Tibial nerve (tissue), 4 donors: ENCODE measurements at regions not wholly inside any gene's neighbourhood (a gene's known extent, or its start where the extent isn't known, plus 50 kb on each side); places are given as distances from the start of the nearest gene placed in this dataset.

ENCODE experiments used
- DNase-seq, 2 donors: peaks; one replicate each; pipeline ENCODE4 v3.0.0-alpha.2; 2019; ENCODE audit warnings: low spot score in 2 of 2
- H3K27ac ChIP-seq, 4 donors: fragments of 200-600 bp; sonication (generic) in 3 of 4; one replicate each; pipeline ENCODE4 v1.5.1; 2017 to 2019; ENCODE audit warnings: mild to moderate bottlenecking in 1 of 4
- H3K27me3 ChIP-seq, 2 donors: fragments of 200-600 bp; sonication (generic) in 1 of 2; one replicate each; pipeline versions ENCODE4 v1.5.1 to v1.6.0; 2017 to 2019
- H3K36me3 ChIP-seq, 3 donors: fragments of 200-600 bp; sonication (generic); one replicate each; pipeline ENCODE4 v1.5.1; 2018 to 2019
- H3K4me1 ChIP-seq, 4 donors: fragments of 200-600 bp; sonication (generic) in 3 of 4; one replicate each; pipeline ENCODE4 v1.5.1; 2017 to 2019
- H3K4me3 ChIP-seq, 4 donors: fragments of 200-600 bp; sonication (generic) in 3 of 4; one replicate each; pipeline ENCODE4 v1.5.1; 2017 to 2019; ENCODE audit warnings: mild to moderate bottlenecking in 1 of 4, moderate library complexity in 1 of 4
- H3K9me3 ChIP-seq, 4 donors: fragments of 200-600 bp; sonication (generic) in 3 of 4; one replicate each; pipeline ENCODE4 v1.5.1; 2017 to 2019
- CTCF ChIP-seq, 5 experiments: fragments of 200-600 bp in 3 of 5; fragments of 450-650 bp in 2 of 5; sonication (generic) in 3 of 5; IDR thresholded peaks; one replicate each; pipeline ENCODE4 v1.5.1; 2016 to 2019; ENCODE audit warnings: antibody characterized with exemption in 5 of 5, mild to moderate bottlenecking in 3 of 5, moderate library complexity in 2 of 5
- EP300 ChIP-seq, 2 donors: sonication (generic); formaldehyde crosslinking; IDR thresholded peaks; one replicate each; pipeline ENCODE4 v1.6.1; 2017; ENCODE audit warnings: antibody characterized with exemption in 2 of 2, mild to moderate bottlenecking in 1 of 2
- POLR2A ChIP-seq, 2 donors: fragments of 450-650 bp; IDR thresholded peaks; one replicate each; pipeline ENCODE4 v1.6.1; 2017; ENCODE audit warnings: antibody characterized with exemption in 2 of 2, mild to moderate bottlenecking in 2 of 2, moderate library complexity in 2 of 2
- WGBS, 2 donors: methylation state at CpG; one replicate each; pipeline ENCODE4 v1.1.5; 2018; 5-methylcytosine and 5-hydroxymethylcytosine counted together

- 91 to 95% methylated on average over 5 of the region's 5 CpGs for WGBS, 2 donors
- TF ChIP-seq POLR2A (IDR thresholded peaks at IDR 0.05) (no peak), EP300 (IDR thresholded peaks at IDR 0.05) (no peak), CTCF (IDR thresholded peaks at IDR 0.05) (no peak)
- H3K27ac ChIP-seq: no peak overlapping the region
These were observed 323.5 kb downstream of the UACA start for GRCh38 chr15:70439880-70440279.

DNA sequence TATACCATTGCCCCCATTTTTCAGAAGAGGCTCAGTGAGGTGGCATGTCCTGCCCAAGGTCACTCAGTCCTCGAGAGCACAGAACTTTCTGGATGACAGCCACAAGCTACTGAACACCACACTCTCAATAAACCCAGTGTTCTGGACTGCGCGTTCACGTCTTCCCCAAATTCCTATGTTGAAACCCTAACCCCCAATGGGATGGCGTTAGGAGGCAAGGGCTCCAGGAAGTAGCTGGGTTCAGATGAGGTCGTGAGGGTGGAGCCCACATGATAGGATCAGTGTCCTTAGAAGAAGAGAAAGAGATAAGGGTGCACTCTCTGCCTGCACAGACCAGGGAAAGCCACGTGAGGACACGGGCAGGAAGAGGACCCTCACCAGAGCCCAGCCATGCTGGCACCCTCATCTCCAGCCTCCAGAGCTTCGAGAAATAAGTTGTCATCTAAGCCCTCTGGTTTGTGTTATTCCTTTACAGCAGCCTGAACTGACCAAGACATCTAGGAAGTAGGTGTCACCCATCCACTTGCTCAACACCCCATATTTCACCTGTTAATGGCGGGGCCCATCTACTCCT lies 324.0 kb downstream of the UACA start:
- Histone ChIP-seq H3K9me3 (no peaks in the 10 kb centered on the region), H3K4me1 (peaks cover 0 to 2% (median under 1%) of the 10 kb centered on the region in 4 donors), H3K27me3 (no peaks in the 10 kb centered on the region), H3K4me3 (no peak overlapping the region), H3K36me3 (no peaks in the 10 kb centered on the region), H3K27ac (no peak overlapping the region)
- no peak for DNase-seq
- TF ChIP-seq CTCF (IDR thresholded peaks at IDR 0.05): no peak
- TF ChIP-seq POLR2A (IDR thresholded peaks at IDR 0.05): no peak
- no peak for TF ChIP-seq EP300 (IDR thresholded peaks at IDR 0.05)
- WGBS, 2 donors: 65 to 72% methylated on average over 10 of the region's 10 CpGs

More at GRCh38 chr15:70439880-70440279, 323.5 kb downstream of the UACA start:
- H3K27me3 ChIP-seq: no peaks in the 10 kb centered on the region
- H3K36me3 ChIP-seq: no peaks in the 10 kb centered on the region
- no peak for DNase-seq
- H3K4me1 ChIP-seq: no peaks in the 10 kb centered on the region
- H3K9me3 ChIP-seq: no peaks in the 10 kb centered on the region
- no peak overlapping the region for H3K4me3 ChIP-seq

- no peak for DNase-seq
- no peaks in the 10 kb centered on the region for H3K9me3 ChIP-seq
- TF ChIP-seq POLR2A (IDR thresholded peaks at IDR 0.05) (no peak), EP300 (IDR thresholded peaks at IDR 0.05) (no peak), CTCF (IDR thresholded peaks at IDR 0.05) (no peak)
- H3K27me3 ChIP-seq: no peaks in the 10 kb centered on the region
- H3K4me3 ChIP-seq: no peak overlapping the region
- H3K27ac ChIP-seq: no peak overlapping the region
- H3K4me1 ChIP-seq: peaks cover 0 to 7% (median 2%) of the 10 kb centered on the region in 4 donors
- 76 to 80% methylated on average over 7 to 11 of the region's 11 CpGs for WGBS, 2 donors
- H3K36me3 ChIP-seq: no peaks in the 10 kb centered on the region
These were observed 324.6 kb downstream of the UACA start for GRCh38 chr15:70438776-70439175.

DNA sequence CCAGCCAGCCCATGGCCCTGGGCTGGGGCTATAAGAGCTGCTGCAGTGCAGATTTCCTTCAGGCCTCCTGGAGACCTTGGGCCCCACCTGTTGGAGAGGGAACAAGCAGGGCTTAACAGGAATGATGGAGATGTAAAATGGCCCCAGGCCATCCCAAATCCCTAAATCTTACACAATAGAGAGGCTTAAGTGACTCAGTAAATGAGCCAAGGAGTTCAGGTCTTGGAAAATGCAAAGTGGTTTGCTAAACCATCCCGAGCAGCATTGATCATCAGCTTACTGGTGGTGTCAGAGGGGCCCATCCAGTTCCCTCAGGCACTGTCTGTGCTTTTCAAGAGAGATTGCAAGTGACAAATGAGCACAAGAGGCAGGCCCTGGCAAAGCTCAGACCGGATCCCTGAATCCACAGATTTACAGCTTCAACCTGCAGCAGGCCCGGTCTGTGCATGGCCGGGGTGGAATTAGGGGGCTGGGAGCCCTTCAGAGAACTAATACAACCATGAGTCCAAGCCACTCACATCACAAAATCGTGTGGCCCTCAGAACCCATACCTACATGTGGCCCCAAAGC lies 325.4 kb downstream of the UACA start:
- H3K9me3 ChIP-seq: no peaks in the 10 kb centered on the region
- no peak for DNase-seq
- no peaks in the 10 kb centered on the region for H3K36me3 ChIP-seq
- WGBS, 2 donors: 90 to 91% methylated on average over 5 of the region's 5 CpGs
- no peak overlapping the region for H3K4me3 ChIP-seq
- no peak overlapping the region for H3K27ac ChIP-seq
- TF ChIP-seq EP300 (IDR thresholded peaks at IDR 0.05) (no peak), POLR2A (IDR thresholded peaks at IDR 0.05) (no peak), CTCF (IDR thresholded peaks at IDR 0.05) (no peak)
- no peaks in the 10 kb centered on the region for H3K27me3 ChIP-seq
- peaks cover 0 to 7% (median 2%) of the 10 kb centered on the region in 4 donors for H3K4me1 ChIP-seq

- 95 to 97% methylated on average over 6 of the region's 6 CpGs for WGBS, 2 donors
- Histone ChIP-seq H3K9me3 (no peaks in the 10 kb centered on the region), H3K4me1 (peaks cover 0 to 7% (median 2%) of the 10 kb centered on the region in 4 donors), H3K27ac (no peak overlapping the region), H3K4me3 (no peak overlapping the region), H3K27me3 (no peaks in the 10 kb centered on the region), H3K36me3 (no peaks in the 10 kb centered on the region)
- DNase-seq: no peak
- TF ChIP-seq CTCF (IDR thresholded peaks at IDR 0.05): no peak
- no peak for TF ChIP-seq POLR2A (IDR thresholded peaks at IDR 0.05)
- no peak for TF ChIP-seq EP300 (IDR thresholded peaks at IDR 0.05)
These were observed 326.3 kb downstream of the UACA start for GRCh38 chr15:70437089-70437488.
